ENCODE measurements at regions not wholly inside any gene's neighbourhood (a gene's known extent, or its start where the extent isn't known, plus 50 kb on each side); places are given as distances from the start of the nearest gene placed in this dataset.
A peak's percentile ranks its signal among the peaks of the same experiment; 100 is the strongest.

- TF ChIP-seq TCF12 (IDR thresholded peaks at IDR 0.05; ENCODE audit: low read depth) (no peak), EGR1 (IDR thresholded peaks at IDR 0.05) (no peak), NFIC (IDR thresholded peaks at IDR 0.05) (no peak), TAF1 (IDR thresholded peaks at IDR 0.05; ENCODE audit: low read depth) (no peak), CEBPB (IDR thresholded peaks at IDR 0.05) (no peak), REST (IDR thresholded peaks at IDR 0.05; ENCODE audit: low read depth) (no peak)
Measured at GRCh38 chr12:65597527-65597926, 226.8 kb upstream of the HMGA2 start.

GRCh38 chr12:65598688-65599087 lies 225.6 kb upstream of the HMGA2 start:
- TF ChIP-seq YY1 (IDR thresholded peaks at IDR 0.05; ENCODE audit: low read depth) (no peak), MAX (IDR thresholded peaks at IDR 0.05) (no peak)

GRCh38 chr12:65602253-65602609 lies 222.1 kb upstream of the HMGA2 start:
- TF ChIP-seq NFIC (IDR thresholded peaks at IDR 0.05) (no peak), EGR1 (IDR thresholded peaks at IDR 0.05) (no peak), USF1 (IDR thresholded peaks at IDR 0.05) (no peak), CEBPB (IDR thresholded peaks at IDR 0.05) (no peak), YY1 (IDR thresholded peaks at IDR 0.05; ENCODE audit: low read depth) (no peak), RAD21 (IDR thresholded peaks at IDR 0.05; ENCODE audit: low read depth) (no peak), FOXM1 (IDR thresholded peaks at IDR 0.05; ENCODE audit: borderline replicate concordance, low read depth) (no peak), TEAD4 (IDR thresholded peaks at IDR 0.05) (no peak), CREB1 (IDR thresholded peaks at IDR 0.05; ENCODE audit: low read depth) (no peak), EP300 (IDR thresholded peaks at IDR 0.05; ENCODE audit: borderline replicate concordance) (no peak), ZBTB7A (IDR thresholded peaks at IDR 0.05; ENCODE audit: low read depth) (no peak), TCF12 (IDR thresholded peaks at IDR 0.05; ENCODE audit: low read depth) (no peak), MAX (IDR thresholded peaks at IDR 0.05) (no peak), REST (IDR thresholded peaks at IDR 0.05; ENCODE audit: low read depth) (no peak), TAF1 (IDR thresholded peaks at IDR 0.05; ENCODE audit: low read depth) (no peak)

- TF ChIP-seq EGR1 (IDR thresholded peaks at IDR 0.05) (peak; percentile 97), CEBPB (IDR thresholded peaks at IDR 0.05) (no peak; the same call in 1 of the 2 replicates), TCF12 (IDR thresholded peaks at IDR 0.05; ENCODE audit: low read depth) (peak; percentile 94), FOXM1 (IDR thresholded peaks at IDR 0.05; ENCODE audit: borderline replicate concordance, low read depth) (peak; percentile 94), RAD21 (IDR thresholded peaks at IDR 0.05; ENCODE audit: low read depth) (peak; percentile 96), CREB1 (IDR thresholded peaks at IDR 0.05; ENCODE audit: low read depth) (0 out of 2 replicates have a peak, but pooled peaks have one; percentile 47), REST (IDR thresholded peaks at IDR 0.05; ENCODE audit: low read depth) (no peak), EP300 (IDR thresholded peaks at IDR 0.05; ENCODE audit: borderline replicate concordance) (peak; percentile 92), YY1 (IDR thresholded peaks at IDR 0.05; ENCODE audit: low read depth) (peak; percentile 69), USF1 (IDR thresholded peaks at IDR 0.05) (no peak; the same call in 1 of the 2 replicates), TAF1 (IDR thresholded peaks at IDR 0.05; ENCODE audit: low read depth) (no peak), MAX (IDR thresholded peaks at IDR 0.05) (peak; percentile 33), NFIC (IDR thresholded peaks at IDR 0.05) (peak; percentile 84), ZBTB7A (IDR thresholded peaks at IDR 0.05; ENCODE audit: low read depth) (no peak; the same call in 1 of the 2 replicates), TEAD4 (IDR thresholded peaks at IDR 0.05) (peak; percentile 73; the same call in 1 of the 2 replicates)
Measured at GRCh38 chr12:65602610-65603295, 221.5 kb upstream of the HMGA2 start.

All from Ishikawa (cell line).